ENCODE measurements at regions not wholly inside any gene's neighbourhood (a gene's known extent, or its start where the extent isn't known, plus 50 kb on each side); places are given as distances from the start of the nearest gene placed in this dataset.

DNA sequence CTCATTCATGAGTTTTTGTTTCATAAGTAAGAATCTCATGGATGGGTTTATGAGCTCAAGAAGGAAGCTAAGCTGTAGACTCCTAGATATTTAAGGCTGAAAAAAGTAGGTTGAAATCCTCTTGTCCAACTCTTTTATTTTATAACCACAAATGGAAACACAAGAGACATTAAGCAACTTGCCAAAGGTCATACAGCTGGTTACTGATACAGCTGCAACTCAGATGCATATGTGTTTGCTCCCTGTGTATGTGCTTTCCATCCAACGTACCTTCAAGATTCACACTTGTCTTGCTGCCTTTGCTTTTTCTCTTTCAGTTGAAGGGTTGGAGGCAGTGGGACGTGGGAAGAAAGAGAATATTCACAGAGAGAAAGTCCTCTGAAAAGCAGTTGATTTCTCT is 153.5 kb upstream of the STMND1 start:
- ATAC-seq, result no peak
- Histone ChIP-seq H3K36me3 (ENCODE audit: control insufficient read depth, insufficient read depth, low read length) (no peaks in the 10 kb centered on the region), H3K9me3 (ENCODE audit: control insufficient read depth, insufficient read depth, low read length) (no peaks in the 10 kb centered on the region), H3K4me1 (ENCODE audit: control insufficient read depth, insufficient read depth, low read length) (no peaks in the 10 kb centered on the region), H3K27me3 (ENCODE audit: control insufficient read depth, insufficient read depth, low read length) (no peaks in the 10 kb centered on the region), H3K4me3 (ENCODE audit: low read length) (no peak overlapping the region), H3K27ac (ENCODE audit: low read length) (no peak overlapping the region)
- 94% methylated on average over 2 of the region's 2 CpGs for WGBS (ENCODE audit: insufficient coverage)
- Mint-ChIP-seq H3K4me1 (peaks cover 0 to 9% of the 10 kb centered on the region in 2 donors), H3K4me3 (no peak overlapping the region), H3K27ac (no peak overlapping the region), H3K36me3 (no peaks in the 10 kb centered on the region), H3K9me3 (no peaks in the 10 kb centered on the region), H3K27me3 (ENCODE audit: low read depth in 2 of 2) (peaks cover 18 to 48% of the 10 kb centered on the region in 2 donors)
- TF ChIP-seq, protein P1, sequence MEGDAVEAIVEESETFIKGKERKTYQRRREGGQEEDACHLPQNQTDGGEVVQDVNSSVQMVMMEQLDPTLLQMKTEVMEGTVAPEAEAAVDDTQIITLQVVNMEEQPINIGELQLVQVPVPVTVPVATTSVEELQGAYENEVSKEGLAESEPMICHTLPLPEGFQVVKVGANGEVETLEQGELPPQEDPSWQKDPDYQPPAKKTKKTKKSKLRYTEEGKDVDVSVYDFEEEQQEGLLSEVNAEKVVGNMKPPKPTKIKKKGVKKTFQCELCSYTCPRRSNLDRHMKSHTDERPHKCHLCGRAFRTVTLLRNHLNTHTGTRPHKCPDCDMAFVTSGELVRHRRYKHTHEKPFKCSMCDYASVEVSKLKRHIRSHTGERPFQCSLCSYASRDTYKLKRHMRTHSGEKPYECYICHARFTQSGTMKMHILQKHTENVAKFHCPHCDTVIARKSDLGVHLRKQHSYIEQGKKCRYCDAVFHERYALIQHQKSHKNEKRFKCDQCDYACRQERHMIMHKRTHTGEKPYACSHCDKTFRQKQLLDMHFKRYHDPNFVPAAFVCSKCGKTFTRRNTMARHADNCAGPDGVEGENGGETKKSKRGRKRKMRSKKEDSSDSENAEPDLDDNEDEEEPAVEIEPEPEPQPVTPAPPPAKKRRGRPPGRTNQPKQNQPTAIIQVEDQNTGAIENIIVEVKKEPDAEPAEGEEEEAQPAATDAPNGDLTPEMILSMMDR (IDR thresholded peaks at IDR 0.05), result no peak
- no peak for DNase-seq
- intact Hi-C loops (cut with micrococcal nuclease), result no loop called here

DNA sequence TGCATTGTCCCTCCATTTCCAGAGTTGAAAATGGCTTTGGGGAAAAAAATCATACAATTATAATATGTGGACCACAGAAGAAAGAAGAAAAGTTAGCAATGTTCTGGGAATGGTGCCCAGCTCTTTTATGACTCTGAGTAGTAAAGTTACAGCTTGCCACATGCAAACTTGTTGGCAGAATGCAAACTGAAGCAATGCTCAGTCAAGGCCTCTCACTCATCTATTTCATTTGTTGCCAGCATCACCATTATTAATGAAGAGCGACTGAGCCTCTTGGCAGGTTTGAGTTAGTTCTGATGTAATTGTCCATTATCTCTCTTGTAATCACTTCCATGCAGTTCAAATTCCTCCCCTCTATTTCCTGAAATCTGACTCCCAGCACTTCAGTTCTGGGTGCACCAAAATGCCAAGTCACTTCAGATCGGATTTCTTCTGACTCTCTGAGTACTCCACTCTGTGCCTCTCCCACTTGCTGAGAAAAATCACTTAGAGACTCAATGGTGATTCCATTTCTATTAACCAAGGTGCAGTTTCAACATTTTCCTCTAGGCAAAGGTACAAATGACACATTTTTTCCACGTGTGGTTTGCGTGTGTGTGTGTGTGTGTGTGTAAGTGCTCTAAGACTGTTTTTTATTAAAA is 154.4 kb upstream of the STMND1 start:
- DNase-seq, result no peak
- Histone ChIP-seq H3K4me3 (ENCODE audit: low read length) (no peak overlapping the region), H3K27me3 (ENCODE audit: control insufficient read depth, insufficient read depth, low read length) (no peaks in the 10 kb centered on the region), H3K9me3 (ENCODE audit: control insufficient read depth, insufficient read depth, low read length) (no peaks in the 10 kb centered on the region), H3K4me1 (ENCODE audit: control insufficient read depth, insufficient read depth, low read length) (no peaks in the 10 kb centered on the region), H3K27ac (ENCODE audit: low read length) (no peak overlapping the region), H3K36me3 (ENCODE audit: control insufficient read depth, insufficient read depth, low read length) (no peaks in the 10 kb centered on the region)
- Mint-ChIP-seq H3K9me3 (no peaks in the 10 kb centered on the region), H3K4me1 (peaks cover 0 to 9% of the 10 kb centered on the region in 2 donors), H3K27me3 (ENCODE audit: low read depth in 2 of 2) (peaks cover 12 to 46% of the 10 kb centered on the region in 2 donors), H3K36me3 (no peaks in the 10 kb centered on the region), H3K27ac (no peak overlapping the region), H3K4me3 (no peak overlapping the region)
- no peak for ATAC-seq
- WGBS (ENCODE audit: insufficient coverage), result 29% methylated on average over 4 of the region's 4 CpGs
- intact Hi-C loops (cut with micrococcal nuclease), result no loop called here
- TF ChIP-seq, protein P1 (IDR thresholded peaks at IDR 0.05), result no peak

DNA sequence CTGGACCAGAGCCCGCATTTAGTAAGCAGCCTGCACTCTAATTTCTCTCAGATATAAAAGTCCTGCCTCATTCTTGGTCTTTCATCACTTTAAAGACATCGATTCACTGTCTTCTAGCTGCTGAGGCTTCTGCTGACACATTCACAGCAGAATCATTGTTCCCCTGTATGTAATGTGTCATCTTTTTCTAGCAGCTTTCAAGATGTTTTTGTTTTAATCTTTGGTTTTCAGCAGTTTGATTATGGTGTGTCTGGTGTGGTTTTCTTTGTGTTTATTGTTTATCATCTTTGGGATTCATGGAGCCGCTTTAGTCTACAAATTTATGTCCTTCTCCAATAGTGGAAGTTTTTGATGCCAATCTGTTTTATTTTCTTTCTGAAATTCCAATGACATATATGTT is 157.3 kb upstream of the STMND1 start:
- 82% methylated on average over 2 of the region's 3 CpGs for WGBS (ENCODE audit: insufficient coverage)
- no peak overlapping the region for H3K27ac ChIP-seq (ENCODE audit: low read length)
- intact Hi-C loops (cut with micrococcal nuclease), result no loop called here
- H3K27ac Mint-ChIP-seq, result no peak overlapping the region
- H3K4me1 ChIP-seq (ENCODE audit: control insufficient read depth, insufficient read depth, low read length), result no peaks in the 10 kb centered on the region
- H3K9me3 ChIP-seq (ENCODE audit: control insufficient read depth, insufficient read depth, low read length), result no peaks in the 10 kb centered on the region
- TF ChIP-seq, protein P1 (IDR thresholded peaks at IDR 0.05), result no peak
- H3K36me3 ChIP-seq (ENCODE audit: control insufficient read depth, insufficient read depth, low read length), result no peaks in the 10 kb centered on the region
- no peak overlapping the region for H3K4me3 Mint-ChIP-seq
- H3K36me3 Mint-ChIP-seq, result no peaks in the 10 kb centered on the region
- no peak overlapping the region for H3K4me3 ChIP-seq (ENCODE audit: low read length)
- no peaks in the 10 kb centered on the region for H3K9me3 Mint-ChIP-seq
- DNase-seq, result no peak
- peaks cover 0 to 5% of the 10 kb centered on the region in 2 donors for H3K4me1 Mint-ChIP-seq
- no peak for ATAC-seq
- H3K27me3 ChIP-seq (ENCODE audit: control insufficient read depth, insufficient read depth, low read length), result no peaks in the 10 kb centered on the region
- peaks cover 21 to 67% of the 10 kb centered on the region in 2 donors for H3K27me3 Mint-ChIP-seq (ENCODE audit: low read depth in 2 of 2)

DNA sequence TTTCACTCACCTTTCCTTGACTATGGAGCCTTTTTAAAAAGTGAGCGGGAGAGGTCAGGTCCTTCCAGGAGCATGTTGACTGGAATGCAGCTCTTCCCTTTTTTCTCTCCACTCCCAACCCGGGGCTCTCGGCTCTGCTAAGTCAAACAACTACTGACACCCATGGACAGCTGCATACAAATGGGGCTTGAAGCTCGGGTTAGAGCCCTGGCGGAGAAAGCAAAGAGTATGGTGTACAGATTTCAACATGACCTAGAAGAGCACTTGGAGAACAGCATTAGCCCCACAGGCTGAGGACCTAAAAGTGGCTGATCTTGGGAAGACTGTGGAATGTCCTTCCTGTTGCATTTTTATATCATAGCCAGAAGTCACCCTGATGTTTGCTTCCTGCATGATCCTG is 162.0 kb upstream of the STMND1 start:
- no peaks in the 10 kb centered on the region for H3K36me3 ChIP-seq (ENCODE audit: control insufficient read depth, insufficient read depth, low read length)
- Mint-ChIP-seq H3K4me1 (no peaks in the 10 kb centered on the region), H3K4me3 (no peak overlapping the region), H3K36me3 (no peaks in the 10 kb centered on the region), H3K27ac (no peak overlapping the region), H3K27me3 (ENCODE audit: low read depth in 2 of 2) (peaks cover 15 to 79% of the 10 kb centered on the region in 2 donors), H3K9me3 (no peaks in the 10 kb centered on the region)
- no peak for DNase-seq
- TF ChIP-seq, protein P1 (IDR thresholded peaks at IDR 0.05), result no peak
- no peak for ATAC-seq
- peaks cover 2% of the 10 kb centered on the region for H3K27me3 ChIP-seq (ENCODE audit: control insufficient read depth, insufficient read depth, low read length)
- H3K27ac ChIP-seq (ENCODE audit: low read length), result no peak overlapping the region
- H3K4me1 ChIP-seq (ENCODE audit: control insufficient read depth, insufficient read depth, low read length), result no peaks in the 10 kb centered on the region
- intact Hi-C loops (cut with micrococcal nuclease), result no loop called here
- WGBS (ENCODE audit: insufficient coverage), result 92% methylated on average over 5 of the region's 5 CpGs
- no peak overlapping the region for H3K4me3 ChIP-seq (ENCODE audit: low read length)
- no peaks in the 10 kb centered on the region for H3K9me3 ChIP-seq (ENCODE audit: control insufficient read depth, insufficient read depth, low read length)
